ENCODE measurements at regions not wholly inside any gene's neighbourhood (a gene's known extent, or its start where the extent isn't known, plus 50 kb on each side); places are given as distances from the start of the nearest gene placed in this dataset.

DNA sequence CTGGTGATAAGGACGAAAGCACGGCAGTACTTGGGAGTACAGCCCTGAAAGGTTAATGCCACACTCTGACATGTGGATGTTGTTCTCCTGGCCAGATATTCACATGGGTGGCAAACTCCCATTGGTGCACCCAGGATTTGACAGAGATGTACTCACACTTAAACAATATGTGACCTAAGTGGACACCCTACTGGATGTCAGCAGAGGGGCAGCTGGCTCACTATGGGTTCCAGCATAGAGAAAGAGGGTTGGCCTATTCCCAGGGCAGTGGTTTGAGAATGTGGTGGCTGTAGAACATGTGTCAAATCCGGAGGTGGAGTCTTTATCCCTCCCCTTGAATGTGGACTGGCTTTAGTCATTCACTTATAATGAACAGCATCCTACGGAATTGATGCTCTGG, 333.2 kb downstream of the DHX35 start:
- TF ChIP-seq EP300 (IDR thresholded peaks at IDR 0.05), result no peak
- TF ChIP-seq, protein P1, sequence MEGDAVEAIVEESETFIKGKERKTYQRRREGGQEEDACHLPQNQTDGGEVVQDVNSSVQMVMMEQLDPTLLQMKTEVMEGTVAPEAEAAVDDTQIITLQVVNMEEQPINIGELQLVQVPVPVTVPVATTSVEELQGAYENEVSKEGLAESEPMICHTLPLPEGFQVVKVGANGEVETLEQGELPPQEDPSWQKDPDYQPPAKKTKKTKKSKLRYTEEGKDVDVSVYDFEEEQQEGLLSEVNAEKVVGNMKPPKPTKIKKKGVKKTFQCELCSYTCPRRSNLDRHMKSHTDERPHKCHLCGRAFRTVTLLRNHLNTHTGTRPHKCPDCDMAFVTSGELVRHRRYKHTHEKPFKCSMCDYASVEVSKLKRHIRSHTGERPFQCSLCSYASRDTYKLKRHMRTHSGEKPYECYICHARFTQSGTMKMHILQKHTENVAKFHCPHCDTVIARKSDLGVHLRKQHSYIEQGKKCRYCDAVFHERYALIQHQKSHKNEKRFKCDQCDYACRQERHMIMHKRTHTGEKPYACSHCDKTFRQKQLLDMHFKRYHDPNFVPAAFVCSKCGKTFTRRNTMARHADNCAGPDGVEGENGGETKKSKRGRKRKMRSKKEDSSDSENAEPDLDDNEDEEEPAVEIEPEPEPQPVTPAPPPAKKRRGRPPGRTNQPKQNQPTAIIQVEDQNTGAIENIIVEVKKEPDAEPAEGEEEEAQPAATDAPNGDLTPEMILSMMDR (IDR thresholded peaks at IDR 0.05), result no peak
- TF ChIP-seq POLR2A (IDR thresholded peaks at IDR 0.05), result no peak

Data from tibial nerve (tissue), 4 donors.